SU-DHL-6 (cell line): ENCODE measurements at regions not wholly inside any gene's neighbourhood (a gene's known extent, or its start where the extent isn't known, plus 50 kb on each side); places are given as distances from the start of the nearest gene placed in this dataset.

Source experiments
- H2AFZ ChIP-seq: fragments of 200-600 bp; sonication (generic); 2 replicates; pipeline ENCODE4 v1.6.1; 2014; ENCODE audit warnings: low read depth, mild to moderate bottlenecking, moderate library complexity, mixed read lengths, antibody characterized with exemption, low read length; ENCODE audit not compliant: severe bottlenecking
- H3F3A ChIP-seq: fragments of 200-600 bp; shearing (Covaris generic); 2 replicates; pipeline ENCODE4 v1.6.0; 2016; ENCODE audit warnings: antibody characterized with exemption, mild to moderate bottlenecking; ENCODE audit not compliant: insufficient read depth
- H3K27ac ChIP-seq: fragments of 200-600 bp; sonication (generic); 2 replicates; pipeline ENCODE4 v1.5.1; 2016; ENCODE audit warnings: low read depth, mild to moderate bottlenecking, low read length, moderate library complexity, mixed read lengths
- H3K27me3 ChIP-seq: fragments of 200-600 bp; sonication (generic), shearing (Covaris generic); 2 replicates; pipeline ENCODE4 v1.6.0; 2014; ENCODE audit warnings: mild to moderate bottlenecking, low read length
- H3K36me3 ChIP-seq: fragments of 200-600 bp; sonication (generic); 2 replicates; pipeline ENCODE4 v1.6.1; 2014; ENCODE audit warnings: mild to moderate bottlenecking, low read length, mixed read lengths
- H3K4me2 ChIP-seq: fragments of 300-600, 200-600 bp; shearing (Covaris generic), sonication (generic); 2 replicates; pipeline ENCODE4 v1.6.0; 2014; ENCODE audit warnings: low read length, low read depth, mild to moderate bottlenecking; ENCODE audit not compliant: poor library complexity, severe bottlenecking
- H3K4me3 ChIP-seq: fragments of 200-600 bp; sonication (generic); 2 replicates; pipeline ENCODE4 v1.5.1; 2014; ENCODE audit warnings: antibody characterized with exemption, low read length, mild to moderate bottlenecking, mixed read lengths; ENCODE audit not compliant: insufficient read depth, poor library complexity, severe bottlenecking
- H3K79me2 ChIP-seq: fragments of 200-600 bp; sonication (generic); 2 replicates; pipeline ENCODE4 v1.6.1; 2014; ENCODE audit warnings: mild to moderate bottlenecking, low read length, moderate library complexity; ENCODE audit not compliant: insufficient read depth
- H3K9ac ChIP-seq: fragments of 200-600 bp; sonication (generic); 2 replicates; pipeline ENCODE4 v1.7.0; 2014; ENCODE audit warnings: mild to moderate bottlenecking, low read length
- H3K9me2 ChIP-seq: fragments of 200-600 bp; sonication (generic); replicated peaks from 2 replicates; pipeline ENCODE4 v1.6.1; 2014; ENCODE audit warnings: low read length; ENCODE audit not compliant: insufficient read depth
- H3K9me3 ChIP-seq: fragments of 200-600 bp; sonication (generic); 2 replicates; pipeline ENCODE4 v1.6.1; 2014; ENCODE audit warnings: low read length, mixed read lengths; ENCODE audit not compliant: insufficient read depth
- H4K20me1 ChIP-seq: fragments of 200-600 bp; sonication (generic); 2 replicates; pipeline ENCODE4 v1.6.1; 2014; ENCODE audit warnings: low read depth, mild to moderate bottlenecking, antibody characterized with exemption, low read length, moderate library complexity, mixed read lengths
- CTCF ChIP-seq: fragments of 200-600 bp; sonication (generic); IDR thresholded peaks from one replicate; pipeline ENCODE4 v1.5.1; 2017; ENCODE audit warnings: antibody characterized with exemption, mild to moderate bottlenecking, low read length, moderate library complexity; ENCODE audit not compliant: insufficient read depth, poor library complexity, severe bottlenecking
- EZH2phosphoT487 ChIP-seq: fragments of 200-600 bp; sonication (generic), shearing (Covaris generic); conservative IDR thresholded peaks from 2 replicates; pipeline ENCODE4 v1.6.1; 2018; ENCODE audit warnings: mild to moderate bottlenecking, antibody characterized with exemption, low read length, moderate library complexity, mixed read lengths

DNA sequence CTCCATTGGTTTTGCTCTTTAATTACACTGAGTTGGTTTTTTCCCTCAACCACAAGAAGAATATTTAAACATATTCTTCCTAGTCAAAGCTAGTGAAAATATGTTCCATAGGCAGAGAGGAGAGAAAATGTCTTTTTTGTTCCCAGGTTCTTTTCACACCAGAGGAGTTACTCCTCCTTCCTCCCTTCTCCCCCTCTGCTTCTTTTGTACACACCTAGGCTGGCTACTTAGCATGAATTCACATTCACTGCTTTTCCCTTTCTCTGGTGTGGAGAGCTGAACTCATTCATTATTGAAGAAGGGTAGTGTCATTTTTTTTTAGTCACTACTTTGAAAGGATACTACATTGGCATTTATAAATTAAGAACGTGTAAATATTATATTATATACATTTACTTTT is 56.6 kb upstream of the UGP2 start:
- Histone ChIP-seq H3K4me2 (no peak overlapping the region), H4K20me1 (no peaks in the 10 kb centered on the region), H3K9me2 (no peaks in the 10 kb centered on the region), H3K9me3 (no peaks in the 10 kb centered on the region), H3K79me2 (no peaks in the 10 kb centered on the region), H3K9ac (no peak overlapping the region), H3F3A (no peaks in the 10 kb centered on the region), H2AFZ (no peak overlapping the region), H3K27ac (no peak overlapping the region), H3K27me3 (no peaks in the 10 kb centered on the region), H3K36me3 (no peaks in the 10 kb centered on the region), H3K4me3 (no peak overlapping the region)
- TF ChIP-seq CTCF (no peak), EZH2phosphoT487 (no peak)

GRCh38 chr2:63786471-63786870 is 55.2 kb upstream of the UGP2 start:
- Histone ChIP-seq H3F3A (no peaks in the 10 kb centered on the region), H4K20me1 (no peaks in the 10 kb centered on the region), H3K4me3 (no peak overlapping the region), H3K36me3 (no peaks in the 10 kb centered on the region), H3K27ac (no peak overlapping the region), H3K79me2 (no peaks in the 10 kb centered on the region), H3K9me2 (no peaks in the 10 kb centered on the region), H3K9me3 (no peaks in the 10 kb centered on the region), H2AFZ (no peak overlapping the region), H3K4me2 (no peak overlapping the region), H3K9ac (no peak overlapping the region), H3K27me3 (no peaks in the 10 kb centered on the region)
- TF ChIP-seq CTCF (no peak), EZH2phosphoT487 (no peak)

DNA sequence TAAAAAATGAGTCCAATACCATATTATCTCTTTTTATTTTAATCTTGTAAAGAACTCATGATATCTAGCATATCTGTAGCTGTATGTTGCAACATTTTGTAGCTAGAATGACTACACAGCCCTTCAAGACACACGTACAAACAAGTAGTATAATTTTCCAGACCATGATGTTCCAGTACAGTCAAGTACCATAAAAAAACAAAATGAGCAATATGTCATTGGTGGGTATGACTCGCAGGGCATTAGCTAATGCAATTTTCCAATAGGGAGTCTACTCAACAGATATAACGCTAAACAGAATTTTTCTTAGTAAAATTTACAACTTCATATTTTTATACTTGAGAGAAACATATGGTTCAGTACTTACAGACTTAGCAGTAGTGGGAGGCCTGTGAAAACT is 53.6 kb upstream of the UGP2 start:
- Histone ChIP-seq H3K4me2 (no peak overlapping the region), H3K9me3 (no peaks in the 10 kb centered on the region), H3F3A (no peaks in the 10 kb centered on the region), H3K79me2 (no peaks in the 10 kb centered on the region), H3K36me3 (no peaks in the 10 kb centered on the region), H3K9me2 (no peaks in the 10 kb centered on the region), H3K27me3 (no peaks in the 10 kb centered on the region), H3K4me3 (no peak overlapping the region), H4K20me1 (no peaks in the 10 kb centered on the region), H3K9ac (no peak overlapping the region), H2AFZ (no peak overlapping the region), H3K27ac (no peak overlapping the region)
- TF ChIP-seq CTCF (no peak), EZH2phosphoT487 (no peak)

DNA sequence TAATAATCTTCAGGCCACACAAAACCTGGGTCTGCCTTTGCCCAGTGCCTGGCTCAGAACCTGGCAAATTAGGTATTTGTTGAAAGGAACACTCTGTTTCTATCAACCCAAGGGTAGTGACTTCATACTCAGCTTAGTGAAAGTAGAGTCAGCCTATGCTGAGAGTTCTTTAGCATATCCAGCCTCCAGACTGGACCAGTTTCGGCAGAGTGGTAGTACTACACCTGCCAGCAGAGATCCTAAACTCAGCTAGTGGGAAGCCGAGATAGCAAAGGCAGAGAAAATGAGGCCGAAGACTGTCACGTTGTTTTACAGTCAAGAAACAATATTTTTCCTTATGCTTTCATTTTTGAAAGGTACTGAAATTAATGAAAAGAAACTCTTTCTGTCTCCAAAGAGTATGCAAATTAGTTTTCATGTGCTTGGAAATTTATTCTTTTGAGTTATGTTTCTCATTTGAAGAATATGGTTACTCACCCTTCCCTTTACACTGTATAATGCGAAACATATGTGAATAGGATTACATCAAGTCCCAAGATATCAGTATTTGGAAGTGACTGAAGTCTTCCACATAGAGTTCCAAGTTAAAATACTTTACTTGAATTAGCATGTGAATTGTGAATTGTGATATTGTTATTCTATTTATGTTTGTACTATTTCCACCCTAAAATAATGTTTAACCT is 52.2 kb upstream of the UGP2 start:
- no peak overlapping the region for H3K9ac ChIP-seq
- H2AFZ ChIP-seq, result no peak overlapping the region
- no peaks in the 10 kb centered on the region for H3K36me3 ChIP-seq
- no peaks in the 10 kb centered on the region for H3K27me3 ChIP-seq
- no peaks in the 10 kb centered on the region for H3F3A ChIP-seq
- no peak overlapping the region for H3K4me2 ChIP-seq
- no peaks in the 10 kb centered on the region for H3K9me3 ChIP-seq
- no peaks in the 10 kb centered on the region for H4K20me1 ChIP-seq
- no peak overlapping the region for H3K27ac ChIP-seq
- H3K79me2 ChIP-seq, result no peaks in the 10 kb centered on the region
- no peak overlapping the region for H3K4me3 ChIP-seq
- TF ChIP-seq EZH2phosphoT487 (no peak), CTCF (no peak)
- H3K9me2 ChIP-seq, result no peaks in the 10 kb centered on the region
